GM19467 (cell line): ENCODE measurements at regions not wholly inside any gene's neighbourhood (a gene's known extent, or its start where the extent isn't known, plus 50 kb on each side); places are given as distances from the start of the nearest gene placed in this dataset.
"Not testable (repeated sequence)": the region's sequence is repeated elsewhere in the genome, so short reads cannot be mapped to it uniquely, and the experiment has no call there.

Experiments
- ATAC-seq: cut with Tn5 transposase; IDR thresholded peaks from one replicate; pipeline ENCODE4 v1.9.1; 2021; ENCODE audit warnings: mild to moderate bottlenecking, moderate library complexity; ENCODE audit not compliant: unreplicated experiment

GRCh38 chr16:46519063-46519462 lies 102.1 kb downstream of the SHCBP1 start:
- no peak for ATAC-seq

- ATAC-seq, result no peak
Observed at GRCh38 chr16:46496701-46497100, 124.5 kb downstream of the SHCBP1 start.

GRCh38 chr16:46482895-46483294 lies 138.3 kb downstream of the SHCBP1 start:
- no peak for ATAC-seq

GRCh38 chr16:46466239-46466638 lies 154.9 kb downstream of the SHCBP1 start:
- no peak for ATAC-seq

GRCh38 chr16:46454801-46455200 lies 166.4 kb downstream of the SHCBP1 start:
- not testable (repeated sequence) for ATAC-seq

GRCh38 chr16:46428108-46429061 lies 192.8 kb downstream of the SHCBP1 start:
- ATAC-seq, result no peak

GRCh38 chr16:46427340-46428107 lies 193.7 kb downstream of the SHCBP1 start:
- no peak for ATAC-seq

- ATAC-seq, result no peak
Observed at GRCh38 chr16:46426336-46426735, 194.8 kb downstream of the SHCBP1 start.

GRCh38 chr16:46404028-46404427 lies 217.2 kb downstream of the SHCBP1 start:
- ATAC-seq, result no peak

GRCh38 chr16:46398559-46398958 lies 222.6 kb downstream of the SHCBP1 start:
- not testable (repeated sequence) for ATAC-seq

- ATAC-seq, result not testable (repeated sequence)
Observed at GRCh38 chr16:46396883-46397270, 224.3 kb downstream of the SHCBP1 start.

- not testable (repeated sequence) for ATAC-seq
Observed at GRCh38 chr16:46396131-46396882, 224.9 kb downstream of the SHCBP1 start.

GRCh38 chr16:46395391-46395921 lies 225.7 kb downstream of the SHCBP1 start:
- not testable (repeated sequence) for ATAC-seq

GRCh38 chr16:46394963-46395362 lies 226.2 kb downstream of the SHCBP1 start:
- ATAC-seq, result not testable (repeated sequence)

GRCh38 chr16:46394149-46394548 lies 227.0 kb downstream of the SHCBP1 start:
- not testable (repeated sequence) for ATAC-seq

- ATAC-seq, result not testable (repeated sequence)
Observed at GRCh38 chr16:46392930-46393722, 228.1 kb downstream of the SHCBP1 start.

- ATAC-seq, result not testable (repeated sequence)
Observed at GRCh38 chr16:46390660-46391462, 230.3 kb downstream of the SHCBP1 start.

GRCh38 chr16:46389561-46390041 lies 231.6 kb downstream of the SHCBP1 start:
- not testable (repeated sequence) for ATAC-seq

- not testable (repeated sequence) for ATAC-seq
Observed at GRCh38 chr16:46388939-46389491, 232.2 kb downstream of the SHCBP1 start.
